ENCODE measurements at regions not wholly inside any gene's neighbourhood (a gene's known extent, or its start where the extent isn't known, plus 50 kb on each side); places are given as distances from the start of the nearest gene placed in this dataset.
"Not testable (repeated sequence)": the region's sequence is repeated elsewhere in the genome, so short reads cannot be mapped to it uniquely, and the experiment has no call there.

DNA sequence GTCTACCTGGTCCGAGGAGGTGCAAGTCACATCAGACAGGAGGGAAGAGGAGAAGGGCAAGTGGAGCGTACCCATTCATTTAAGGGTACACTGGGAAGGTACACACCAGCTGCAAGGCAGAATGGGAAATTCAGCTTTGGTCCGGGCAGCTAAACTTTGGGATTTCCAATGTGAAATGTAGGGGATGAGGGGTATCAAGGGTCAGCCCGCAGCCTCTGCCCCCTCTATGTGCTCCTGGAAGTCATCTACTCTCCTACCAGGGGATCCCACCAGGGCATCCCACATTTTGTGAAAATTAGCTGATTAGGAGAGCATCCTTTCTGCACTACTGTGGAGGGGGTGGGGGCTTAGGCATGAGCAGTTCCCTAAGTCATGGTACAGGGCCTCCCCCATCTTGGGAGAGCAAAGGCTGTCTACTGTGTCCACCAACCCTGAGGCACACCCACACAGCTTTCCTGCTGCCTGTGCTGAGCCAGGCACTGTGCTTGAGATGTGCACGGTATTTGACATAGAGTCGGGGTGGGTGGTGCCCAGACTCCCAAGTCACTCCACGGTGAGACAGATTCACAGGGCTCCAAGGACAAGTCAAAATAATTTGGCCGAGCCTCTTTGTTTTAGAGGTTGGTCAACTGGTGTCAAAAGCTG lies 189.1 kb upstream of the SULF2 start:
- Mint-ChIP-seq H3K4me3 (ENCODE audit: low read depth) (no peak overlapping the region), H3K27ac (peak overlapping the region; percentile 95), H3K9me3 (ENCODE audit: low read depth) (no peaks in the 10 kb centered on the region), H3K27me3 (no peaks in the 10 kb centered on the region), H3K4me1 (ENCODE audit: low read depth) (peaks cover 60% of the 10 kb centered on the region), H3K36me3 (ENCODE audit: insufficient read depth) (no peaks in the 10 kb centered on the region)
- DNase-seq (ENCODE audit: low spot score, unreplicated experiment): no peak
- TF ChIP-seq, protein P1, sequence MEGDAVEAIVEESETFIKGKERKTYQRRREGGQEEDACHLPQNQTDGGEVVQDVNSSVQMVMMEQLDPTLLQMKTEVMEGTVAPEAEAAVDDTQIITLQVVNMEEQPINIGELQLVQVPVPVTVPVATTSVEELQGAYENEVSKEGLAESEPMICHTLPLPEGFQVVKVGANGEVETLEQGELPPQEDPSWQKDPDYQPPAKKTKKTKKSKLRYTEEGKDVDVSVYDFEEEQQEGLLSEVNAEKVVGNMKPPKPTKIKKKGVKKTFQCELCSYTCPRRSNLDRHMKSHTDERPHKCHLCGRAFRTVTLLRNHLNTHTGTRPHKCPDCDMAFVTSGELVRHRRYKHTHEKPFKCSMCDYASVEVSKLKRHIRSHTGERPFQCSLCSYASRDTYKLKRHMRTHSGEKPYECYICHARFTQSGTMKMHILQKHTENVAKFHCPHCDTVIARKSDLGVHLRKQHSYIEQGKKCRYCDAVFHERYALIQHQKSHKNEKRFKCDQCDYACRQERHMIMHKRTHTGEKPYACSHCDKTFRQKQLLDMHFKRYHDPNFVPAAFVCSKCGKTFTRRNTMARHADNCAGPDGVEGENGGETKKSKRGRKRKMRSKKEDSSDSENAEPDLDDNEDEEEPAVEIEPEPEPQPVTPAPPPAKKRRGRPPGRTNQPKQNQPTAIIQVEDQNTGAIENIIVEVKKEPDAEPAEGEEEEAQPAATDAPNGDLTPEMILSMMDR (IDR thresholded peaks at IDR 0.05; ENCODE audit: unreplicated experiment): no peak

DNA sequence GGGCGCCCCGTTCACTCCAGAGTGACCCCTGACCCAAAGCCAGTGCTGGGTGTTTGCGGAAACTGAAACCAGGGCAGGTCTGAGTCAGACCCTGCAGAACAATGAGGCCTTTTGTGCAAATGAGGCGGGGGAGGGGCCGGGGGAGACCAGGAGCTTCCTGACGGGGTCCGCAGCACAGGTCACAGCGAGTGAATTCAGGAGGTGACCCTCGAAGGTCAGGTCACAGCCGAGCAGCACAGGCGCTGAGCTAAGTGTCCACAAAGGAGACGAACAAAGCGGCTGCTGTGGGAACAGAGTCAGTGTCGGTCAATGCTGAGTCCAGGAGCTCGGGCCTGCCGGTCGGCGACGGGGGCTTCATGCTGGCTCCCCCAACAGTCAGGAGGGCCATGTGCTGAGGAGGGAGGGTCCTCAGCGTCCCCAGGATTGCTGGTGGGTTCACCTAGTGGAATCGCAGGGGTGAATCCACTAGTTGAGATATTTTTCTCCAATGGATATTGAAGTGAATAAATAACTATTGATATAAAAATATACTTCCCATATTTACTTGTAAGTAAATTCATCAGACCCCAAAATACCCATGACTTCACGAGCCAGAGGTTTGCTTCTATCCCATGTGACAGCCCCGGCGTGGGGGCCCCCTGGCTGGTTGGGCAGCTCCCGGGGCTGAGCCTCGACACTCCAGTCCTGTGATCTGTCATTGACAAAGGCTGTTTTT lies 188.4 kb upstream of the SULF2 start:
- DNase-seq (ENCODE audit: low spot score, unreplicated experiment): peak; percentile 61
- Mint-ChIP-seq H3K4me1 (ENCODE audit: low read depth) (peaks cover 53% of the 10 kb centered on the region), H3K27ac (peak overlapping the region; percentile 95), H3K27me3 (no peaks in the 10 kb centered on the region), H3K4me3 (ENCODE audit: low read depth) (no peak overlapping the region), H3K36me3 (ENCODE audit: insufficient read depth) (no peaks in the 10 kb centered on the region), H3K9me3 (ENCODE audit: low read depth) (no peaks in the 10 kb centered on the region)
- TF ChIP-seq, protein P1 (IDR thresholded peaks at IDR 0.05; ENCODE audit: unreplicated experiment): no peak

DNA sequence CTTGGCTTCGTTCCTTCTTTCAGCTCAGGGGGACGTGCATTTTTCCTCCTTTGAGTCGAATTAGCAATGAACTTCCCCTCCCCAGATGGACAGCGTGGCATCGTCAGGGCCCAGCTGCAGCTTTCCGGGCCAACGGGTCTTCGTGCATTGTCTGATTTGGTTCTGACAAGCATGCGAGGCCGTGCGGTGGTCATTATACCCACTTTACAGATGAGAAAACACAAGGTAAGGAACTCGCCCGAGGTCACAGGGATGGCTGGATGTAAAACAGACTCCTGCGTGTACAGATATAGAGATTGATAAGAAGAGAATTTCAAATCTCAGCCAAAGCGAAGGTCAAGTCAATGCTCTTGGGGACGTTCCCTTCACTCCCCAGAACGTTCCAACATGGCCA lies 187.6 kb upstream of the SULF2 start:
- H3K27ac Mint-ChIP-seq: peak overlapping the region; percentile 95
- no peaks in the 10 kb centered on the region for H3K9me3 Mint-ChIP-seq (ENCODE audit: low read depth)
- H3K4me1 Mint-ChIP-seq (ENCODE audit: low read depth): peaks cover 49% of the 10 kb centered on the region
- no peaks in the 10 kb centered on the region for H3K36me3 Mint-ChIP-seq (ENCODE audit: insufficient read depth)
- no peak for DNase-seq (ENCODE audit: low spot score, unreplicated experiment)
- no peaks in the 10 kb centered on the region for H3K27me3 Mint-ChIP-seq
- TF ChIP-seq, protein P1 (IDR thresholded peaks at IDR 0.05; ENCODE audit: unreplicated experiment): no peak
- no peak overlapping the region for H3K4me3 Mint-ChIP-seq (ENCODE audit: low read depth)

DNA sequence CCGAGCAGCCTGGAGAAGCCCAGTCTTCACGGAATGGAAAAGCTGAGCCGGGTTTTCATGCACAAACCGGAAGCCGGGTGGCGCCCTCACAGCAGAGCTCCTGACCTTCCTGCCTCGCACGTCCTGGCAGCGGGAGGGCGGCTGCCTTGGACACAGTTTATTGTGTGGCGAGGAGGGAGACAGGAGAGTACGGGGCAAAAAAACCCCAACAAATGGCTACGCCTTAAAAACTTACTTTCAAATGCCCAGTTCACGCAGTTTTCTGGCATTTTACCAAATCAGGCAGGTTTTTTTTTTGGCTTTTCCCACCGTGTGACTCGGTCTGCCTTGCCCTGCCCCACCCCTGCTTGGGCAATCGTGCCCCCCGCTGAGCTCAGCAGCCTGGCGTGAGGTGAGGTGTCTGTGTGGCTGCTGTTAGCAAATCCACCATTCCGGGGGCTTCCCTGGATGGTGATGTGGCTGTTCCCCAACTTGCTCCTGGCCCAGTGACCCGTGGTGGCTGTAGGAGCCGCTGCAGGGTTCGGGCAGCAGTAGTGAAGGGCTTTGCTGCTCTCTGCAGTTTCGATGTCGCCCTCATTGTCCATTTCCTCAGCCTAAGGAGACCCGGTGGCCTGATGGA lies 187.1 kb upstream of the SULF2 start:
- not testable (repeated sequence) for H3K27me3 Mint-ChIP-seq; H3K36me3 Mint-ChIP-seq (ENCODE audit: insufficient read depth); DNase-seq (ENCODE audit: low spot score, unreplicated experiment); H3K9me3 Mint-ChIP-seq (ENCODE audit: low read depth); H3K4me3 Mint-ChIP-seq (ENCODE audit: low read depth)
- peak overlapping the region; percentile 95 for H3K27ac Mint-ChIP-seq
- TF ChIP-seq, protein P1 (IDR thresholded peaks at IDR 0.05; ENCODE audit: unreplicated experiment): peak; percentile 31
- H3K4me1 Mint-ChIP-seq (ENCODE audit: low read depth): peaks cover 44% of the 10 kb centered on the region

DNA sequence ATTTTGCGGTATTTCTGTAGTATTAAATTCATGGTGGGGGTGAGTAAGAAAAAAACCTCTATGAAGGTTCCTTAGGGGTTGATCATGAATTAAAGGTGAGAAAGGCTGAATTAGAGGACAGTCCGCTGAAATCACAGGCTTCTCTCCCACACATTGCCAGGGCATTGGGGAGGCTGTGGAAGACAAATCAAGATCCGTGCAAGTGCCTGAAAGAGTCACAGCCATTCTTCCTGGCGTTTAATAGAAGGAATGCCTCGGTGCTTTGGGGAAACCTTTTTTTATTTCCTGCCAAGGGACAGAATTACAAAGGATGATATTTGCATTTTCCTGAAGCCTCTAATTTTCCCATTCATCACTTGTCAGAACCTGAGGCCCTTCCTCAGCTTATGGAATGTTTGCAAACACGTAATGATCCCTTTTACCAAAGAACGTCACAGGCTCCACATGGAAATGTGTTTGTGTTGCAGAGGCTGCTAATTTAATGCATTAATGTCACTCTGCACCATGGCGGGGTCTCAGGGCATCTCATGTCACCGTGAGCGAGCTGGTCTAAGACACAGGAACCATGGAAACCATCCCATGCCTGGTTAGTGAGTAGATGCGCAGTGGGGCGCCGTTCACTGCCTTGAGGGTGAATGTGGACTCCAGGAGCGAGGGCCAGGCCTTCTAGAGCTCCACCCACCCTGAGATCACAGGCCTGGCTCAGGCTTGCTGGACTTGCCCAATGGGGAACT lies 185.9 kb upstream of the SULF2 start:
- Mint-ChIP-seq H3K4me1 (ENCODE audit: low read depth) (peaks cover 39% of the 10 kb centered on the region), H3K27me3 (no peaks in the 10 kb centered on the region), H3K27ac (peak overlapping the region; percentile 92)

More for the DNA sequence above, 185.9 kb upstream of the SULF2 start:
- Mint-ChIP-seq H3K36me3 (ENCODE audit: insufficient read depth) (no peaks in the 10 kb centered on the region), H3K4me3 (ENCODE audit: low read depth) (no peak overlapping the region), H3K9me3 (ENCODE audit: low read depth) (no peaks in the 10 kb centered on the region)
- TF ChIP-seq, protein P1 (IDR thresholded peaks at IDR 0.05; ENCODE audit: unreplicated experiment): no peak
- DNase-seq (ENCODE audit: low spot score, unreplicated experiment): no peak

Data from progenitor cell of endocrine pancreas (in vitro differentiated cells).